HG03575 (cell line): ENCODE measurements at regions not wholly inside any gene's neighbourhood (a gene's known extent, or its start where the extent isn't known, plus 50 kb on each side); places are given as distances from the start of the nearest gene placed in this dataset.

Source experiments
- ATAC-seq: cut with Tn5 transposase; IDR thresholded peaks from one replicate; pipeline ENCODE4 v1.9.1; 2021; ENCODE audit not compliant: unreplicated experiment, insufficient number of reproducible peaks, low FRiP score; ENCODE audit errors: extremely low read depth

DNA sequence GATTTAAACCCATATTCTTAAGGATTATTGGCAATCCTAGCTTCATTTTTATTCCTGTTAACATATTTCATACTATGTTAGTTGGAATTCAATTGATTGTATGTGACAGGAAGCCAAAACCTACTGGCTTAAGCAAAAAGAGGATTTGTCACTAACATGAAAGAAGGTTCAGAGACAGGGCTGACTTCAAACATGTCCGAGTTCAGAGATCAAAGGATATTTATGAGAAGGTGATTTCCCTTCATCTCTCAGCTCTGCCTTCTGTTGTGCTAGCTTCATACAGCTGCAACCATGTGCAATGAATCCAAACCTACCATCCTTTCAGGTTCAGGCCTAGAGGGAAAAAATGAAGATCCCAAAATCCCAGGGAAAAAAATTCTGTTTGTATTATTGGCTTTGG is 349.7 kb downstream of the ATP23 start:
- ATAC-seq, result peak; percentile 64

DNA sequence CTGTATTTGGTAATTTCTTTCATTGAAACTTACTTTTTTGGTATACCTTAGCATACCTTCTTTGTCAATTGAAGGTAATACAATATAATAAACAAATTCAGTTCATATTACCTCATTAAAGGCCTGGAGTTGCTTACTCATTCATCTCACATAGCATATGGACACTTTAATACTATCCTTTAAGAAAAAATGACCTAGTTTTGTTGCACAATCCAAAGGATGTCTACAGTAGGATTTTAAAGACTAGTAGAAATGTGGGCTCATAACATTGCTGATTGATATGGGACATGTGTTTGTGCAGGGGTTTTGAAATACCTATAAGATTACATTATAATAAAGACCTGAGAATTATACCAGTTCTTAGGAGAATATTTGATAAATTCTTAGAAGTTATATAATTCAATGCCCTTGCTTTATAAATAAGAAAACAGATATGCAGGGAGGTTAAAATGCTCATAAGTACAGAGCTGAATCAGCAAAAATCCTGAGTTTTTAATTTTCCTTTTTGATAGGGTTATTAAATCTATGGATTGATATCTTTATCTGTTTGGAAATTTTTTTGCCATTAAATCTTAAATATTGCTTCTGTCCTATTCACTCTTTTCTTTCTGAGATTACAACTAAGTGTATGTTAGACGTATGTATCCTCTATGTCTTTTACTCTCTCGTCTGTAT is 352.1 kb downstream of the ATP23 start:
- no peak for ATAC-seq

GRCh38 chr12:58295268-58295667 is 353.9 kb downstream of the ATP23 start:
- no peak for ATAC-seq

GRCh38 chr12:58296863-58297262 is 355.5 kb downstream of the ATP23 start:
- no peak for ATAC-seq

DNA sequence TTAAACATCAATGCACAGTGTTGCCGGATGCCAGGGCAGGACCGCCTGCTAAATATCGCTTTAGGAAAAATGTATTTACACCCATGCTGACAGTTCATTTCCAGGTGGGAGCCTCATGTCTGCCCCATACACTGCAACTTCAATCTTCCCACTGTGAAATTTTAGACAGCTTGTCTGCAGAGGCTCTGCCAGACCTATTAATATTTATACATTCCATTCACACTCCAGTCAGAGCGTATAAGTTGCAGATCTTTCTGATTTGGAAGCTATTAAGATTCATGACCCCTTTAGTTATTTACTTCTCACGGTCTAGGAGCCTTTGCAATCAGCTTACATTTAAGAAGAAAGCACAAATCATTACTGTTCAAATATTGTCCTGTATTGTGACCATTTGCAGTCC is 357.4 kb downstream of the ATP23 start:
- ATAC-seq, result no peak

DNA sequence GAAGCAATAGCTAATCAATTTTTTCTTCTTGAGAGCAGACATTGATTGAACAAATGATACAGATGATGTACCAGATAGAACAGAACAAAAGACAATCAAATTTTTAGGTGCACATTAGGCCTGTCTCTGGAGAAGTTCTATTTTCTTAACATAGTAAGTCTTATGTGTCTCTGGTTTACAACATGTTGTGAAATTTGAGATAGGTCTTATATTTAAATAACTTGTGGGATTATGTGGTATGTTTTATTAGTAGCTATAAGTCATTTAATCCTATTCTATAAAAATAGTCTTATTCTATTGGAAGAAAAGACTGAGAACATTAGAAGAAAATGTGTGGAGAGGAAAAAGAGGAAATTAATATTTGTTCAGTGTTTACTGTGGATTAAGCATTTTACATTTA is 358.0 kb downstream of the ATP23 start:
- ATAC-seq, result no peak

DNA sequence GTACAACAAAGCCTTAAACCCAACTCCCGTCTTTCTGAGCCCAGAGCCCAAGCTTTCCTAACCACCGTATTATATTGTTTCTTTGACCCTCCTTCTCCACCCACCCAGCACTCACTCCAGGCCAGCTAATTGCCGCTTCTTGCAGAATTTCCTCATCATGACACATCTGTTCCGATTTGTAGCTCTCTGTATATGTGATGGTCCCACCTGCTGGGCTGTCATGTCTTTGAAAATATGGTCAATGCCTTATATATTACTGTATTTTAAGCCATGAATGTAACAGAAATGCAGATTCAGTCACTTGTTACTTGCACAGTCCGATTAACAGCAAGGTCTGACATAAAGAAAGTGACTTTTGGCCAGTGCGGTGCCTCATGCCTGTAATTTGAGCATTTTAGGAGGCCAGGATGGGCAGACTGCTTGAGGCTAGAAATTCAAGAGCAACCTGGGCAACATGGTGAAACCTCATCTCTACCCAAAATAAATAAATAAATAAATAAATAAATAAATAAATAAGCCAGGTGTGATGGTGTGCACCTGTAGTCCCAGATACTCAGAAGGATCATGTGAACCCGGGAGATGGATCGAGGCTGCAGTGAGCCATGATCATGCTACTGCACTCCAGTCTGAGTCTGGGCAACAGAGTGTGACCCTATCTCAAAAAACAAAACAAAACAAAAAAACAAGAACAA is 359.8 kb downstream of the ATP23 start:
- ATAC-seq, result no peak

DNA sequence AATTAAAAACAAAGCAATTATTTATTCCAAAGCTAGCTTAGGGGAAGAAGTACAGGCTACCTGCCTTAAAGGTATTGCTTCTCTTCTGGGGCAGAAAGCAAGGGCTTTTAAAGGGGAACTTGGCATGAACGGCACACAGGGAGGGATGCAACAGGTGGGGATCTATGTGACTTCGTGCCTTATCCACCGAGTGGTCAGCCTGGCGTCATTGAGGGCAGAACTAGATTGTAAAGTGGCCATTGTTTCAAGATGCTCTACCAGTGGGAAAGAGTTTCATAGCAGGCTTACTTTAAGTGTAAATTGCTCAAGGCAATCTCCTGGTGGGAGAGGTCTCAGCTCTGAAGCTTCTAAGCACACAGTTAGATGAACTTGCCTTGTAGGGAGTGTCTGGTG is 360.4 kb downstream of the ATP23 start:
- ATAC-seq, result no peak

DNA sequence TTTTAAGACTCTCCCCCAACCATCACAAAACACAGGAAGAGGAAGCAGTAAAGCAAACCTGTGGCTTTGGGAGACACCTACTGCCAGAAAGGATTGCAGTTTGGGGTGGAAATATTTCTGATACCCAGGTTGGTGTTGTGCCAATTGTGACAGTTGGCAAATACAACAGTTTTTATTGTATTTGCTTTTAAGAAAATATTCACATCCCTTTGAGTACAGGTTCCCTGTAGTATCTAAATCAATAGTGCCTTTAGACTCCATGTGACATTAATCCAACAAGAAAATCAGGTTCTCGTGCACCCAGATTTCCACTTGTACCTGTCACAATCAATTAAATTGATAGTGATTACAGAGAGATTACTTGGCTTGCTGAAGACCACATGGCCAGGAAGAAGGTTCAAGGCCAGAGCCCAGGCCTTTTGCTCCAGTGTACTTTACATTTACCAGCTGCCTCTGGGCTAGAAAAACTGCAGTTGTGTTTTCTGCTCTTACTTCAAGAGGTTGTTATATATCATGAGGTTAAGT is 361.2 kb downstream of the ATP23 start:
- no peak for ATAC-seq

DNA sequence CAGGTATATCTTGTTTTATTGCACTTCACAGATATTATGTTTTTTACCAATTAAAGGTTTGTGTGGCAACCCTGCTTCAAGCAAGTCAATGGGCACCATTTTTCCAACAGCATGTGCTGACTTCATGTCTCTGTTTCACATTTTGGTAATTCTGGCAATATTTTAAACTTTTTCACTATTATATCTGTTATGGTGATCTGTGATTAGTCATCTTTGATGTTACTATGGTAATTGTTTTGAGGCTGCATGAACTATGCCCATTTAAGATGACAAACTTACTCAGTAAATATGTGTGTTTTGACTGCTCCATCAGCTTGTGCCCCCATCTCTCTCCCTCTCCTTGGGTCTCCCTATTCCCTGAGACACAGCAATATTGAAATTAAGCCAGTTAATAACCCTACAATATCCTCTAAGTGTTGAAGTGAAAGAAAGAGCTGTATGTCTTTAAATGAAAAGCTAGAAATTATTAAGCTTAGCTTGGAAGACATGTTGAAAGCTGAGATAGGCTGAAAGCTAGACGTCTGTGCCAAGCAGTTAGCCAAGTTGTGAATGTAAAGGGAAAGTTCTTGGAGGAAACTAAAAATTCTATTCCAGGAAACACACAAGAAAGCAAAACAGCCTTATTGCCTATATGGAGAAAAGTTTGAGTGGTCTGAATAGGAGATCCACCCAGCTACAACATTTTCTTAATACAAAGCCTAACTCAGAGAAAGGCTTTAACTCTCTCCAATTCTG is 365.1 kb downstream of the ATP23 start:
- no peak for ATAC-seq

GRCh38 chr12:58309806-58310205 is 368.4 kb downstream of the ATP23 start:
- ATAC-seq, result no peak

- ATAC-seq, result no peak
Measured at GRCh38 chr12:58310368-58310767, 369.0 kb downstream of the ATP23 start.

DNA sequence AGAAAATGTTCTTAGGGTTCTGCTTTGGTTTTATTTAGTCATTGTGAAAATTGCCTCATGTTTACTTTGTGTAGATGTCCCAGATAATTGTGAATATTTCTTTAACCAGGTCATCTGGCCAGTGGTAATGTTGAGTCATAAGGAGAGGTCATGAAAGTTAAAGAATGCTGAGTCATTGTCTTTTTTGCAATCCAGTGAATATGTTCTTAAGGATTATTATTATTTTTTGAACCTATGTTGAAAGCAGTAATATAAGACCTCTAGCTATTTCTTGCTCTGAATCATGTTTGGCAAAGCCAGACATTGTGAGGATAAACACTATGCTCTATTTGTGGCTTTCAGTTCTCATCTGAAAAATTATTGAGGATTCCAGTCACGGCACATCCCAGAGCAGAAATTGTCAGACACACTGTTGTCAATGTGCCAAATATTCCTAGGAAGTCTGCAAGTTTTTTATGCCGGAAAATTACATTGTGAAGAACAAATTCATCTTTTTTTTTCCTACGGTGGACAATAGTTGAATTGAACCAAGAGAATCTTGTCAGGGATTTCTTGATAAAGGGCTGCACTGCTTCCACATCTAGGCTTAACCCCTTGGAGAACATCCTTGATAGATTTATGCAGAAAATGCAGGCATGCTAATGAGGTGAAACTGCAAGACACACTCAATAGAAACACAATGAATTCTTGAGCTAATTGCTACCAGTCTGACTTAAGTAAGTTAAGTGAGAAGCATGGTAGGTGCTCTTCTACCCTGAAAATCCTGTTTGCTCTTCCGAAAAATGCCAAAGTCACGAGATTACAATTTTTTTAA is 369.6 kb downstream of the ATP23 start:
- no peak for ATAC-seq

GRCh38 chr12:58313091-58313855 is 371.9 kb downstream of the ATP23 start:
- ATAC-seq, result no peak

DNA sequence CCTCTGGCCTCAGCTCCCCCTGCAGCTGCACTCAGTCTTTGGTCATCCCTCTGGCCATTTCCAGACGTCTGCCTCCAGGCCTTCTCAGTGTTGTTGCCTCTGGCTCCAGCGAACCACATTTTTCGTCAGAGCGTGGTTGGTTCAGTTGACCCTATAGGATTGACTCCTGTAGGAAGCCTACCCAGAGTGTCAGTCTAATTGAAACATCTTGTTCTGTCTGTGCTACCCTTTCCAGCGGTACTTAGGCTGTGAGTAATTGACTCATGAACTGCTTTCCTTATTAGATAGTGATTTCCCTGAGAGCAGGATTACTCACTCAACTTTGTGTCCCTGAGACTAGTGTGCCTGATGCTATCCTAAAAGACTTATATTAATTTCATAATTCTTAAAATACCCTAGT is 373.2 kb downstream of the ATP23 start:
- no peak for ATAC-seq

GRCh38 chr12:58316926-58317325 is 375.6 kb downstream of the ATP23 start:
- ATAC-seq, result no peak

DNA sequence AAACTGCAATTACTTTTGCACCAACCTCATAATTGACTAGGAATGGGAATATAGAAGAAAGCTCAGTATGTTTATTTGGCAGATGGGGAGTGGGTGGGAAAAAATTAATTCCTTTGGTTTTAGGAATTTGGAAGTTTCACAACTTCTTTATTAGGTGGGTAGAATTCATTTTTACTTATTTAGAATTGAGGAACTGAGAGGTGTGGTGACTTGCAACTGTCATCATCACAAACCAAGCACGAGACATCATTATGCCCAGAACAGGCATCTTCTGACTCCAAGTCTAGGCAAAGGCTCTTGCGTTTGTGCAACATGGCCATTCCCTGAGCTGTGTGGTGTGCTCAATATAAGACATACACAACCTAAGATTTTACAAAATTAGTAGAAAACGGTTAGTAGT is 380.0 kb downstream of the ATP23 start:
- ATAC-seq, result no peak

- ATAC-seq, result no peak
Measured at GRCh38 chr12:58323676-58324075, 382.3 kb downstream of the ATP23 start.

DNA sequence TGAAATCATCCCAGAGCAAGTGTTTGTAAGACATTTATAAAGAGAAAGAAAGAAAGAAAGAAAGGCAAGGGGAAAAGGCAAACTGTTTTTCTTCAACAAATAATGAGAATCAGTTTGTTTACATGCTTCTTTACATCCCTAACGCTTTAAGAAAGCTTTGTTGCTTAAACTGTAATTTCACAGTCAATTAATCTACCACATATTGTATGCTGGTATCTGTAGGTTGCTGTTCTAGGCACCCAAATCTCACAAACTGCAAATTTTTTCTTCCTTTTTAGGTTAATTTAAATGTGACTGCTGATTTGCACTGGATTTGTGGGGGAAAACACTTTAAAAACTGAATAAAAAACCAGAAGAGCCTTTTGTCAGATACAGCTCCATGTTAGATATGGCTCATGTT is 384.2 kb downstream of the ATP23 start:
- no peak for ATAC-seq
